ENCODE measurements at regions not wholly inside any gene's neighbourhood (a gene's known extent, or its start where the extent isn't known, plus 50 kb on each side); places are given as distances from the start of the nearest gene placed in this dataset.
"Not testable (repeated sequence)": the region's sequence is repeated elsewhere in the genome, so short reads cannot be mapped to it uniquely, and the experiment has no call there.

DNA sequence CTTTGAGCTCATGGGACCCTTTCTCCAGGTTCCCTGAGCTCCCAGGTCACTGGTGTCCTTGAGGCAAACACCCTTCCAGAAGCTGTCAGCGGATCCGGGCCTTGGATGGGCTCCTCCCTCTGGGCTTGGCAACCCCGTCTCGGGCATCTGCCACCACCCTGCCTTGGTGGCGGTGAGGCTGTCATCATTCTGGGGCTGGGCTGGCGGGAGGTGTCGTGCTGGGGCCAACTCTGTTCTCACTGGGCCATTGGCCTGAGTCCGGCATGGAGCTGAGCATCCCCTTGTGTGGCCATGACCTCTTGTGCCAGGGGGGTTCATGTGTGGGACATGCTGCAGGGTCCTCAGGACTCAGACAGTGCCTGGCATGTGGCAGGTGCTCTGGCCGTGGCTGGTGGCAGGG, 197.6 kb downstream of the LAT start:
- ATAC-seq: no peak
- DNase-seq: no peak
- Histone ChIP-seq H3K4me1 (no peaks in the 10 kb centered on the region), H3K4me3 (no peak overlapping the region), H3K9me3 (no peaks in the 10 kb centered on the region), H3K36me3 (no peaks in the 10 kb centered on the region), H3K27ac (no peak overlapping the region), H3K27me3 (peaks cover 0 to 5% (median 0%) of the 10 kb centered on the region in 3 donors)
- intact Hi-C loops (cut with DNase I; ENCODE audit: low total_unique reads) (no loop called here), in situ Hi-C loops (cut with MboI; ENCODE audit: low sequenced_read_pairs in 4 of 4) (no loop called here)
- TF ChIP-seq POLR2A (IDR thresholded peaks at IDR 0.05) (no peak), CTCF (IDR thresholded peaks at IDR 0.05 in 4 of 5, conservative IDR thresholded peaks at IDR 0.05 in 1 of 5) (no peak)

- DNase-seq; in situ Hi-C loops (cut with MboI; ENCODE audit: low sequenced_read_pairs in 4 of 4); H3K27ac ChIP-seq; H3K27me3 ChIP-seq; H3K9me3 ChIP-seq; H3K4me3 ChIP-seq; H3K36me3 ChIP-seq; intact Hi-C loops (cut with DNase I; ENCODE audit: low total_unique reads); ATAC-seq; H3K4me1 ChIP-seq: not testable (repeated sequence)
Measured at GRCh38 chr16:29181921-29182411, 197.1 kb downstream of the LAT start.

GRCh38 chr16:29181254-29181780, 196.5 kb downstream of the LAT start:
- H3K27me3 ChIP-seq; intact Hi-C loops (cut with DNase I; ENCODE audit: low total_unique reads); ATAC-seq; H3K4me3 ChIP-seq; H3K4me1 ChIP-seq; H3K9me3 ChIP-seq; H3K36me3 ChIP-seq; H3K27ac ChIP-seq; DNase-seq; in situ Hi-C loops (cut with MboI; ENCODE audit: low sequenced_read_pairs in 4 of 4): not testable (repeated sequence)

DNA sequence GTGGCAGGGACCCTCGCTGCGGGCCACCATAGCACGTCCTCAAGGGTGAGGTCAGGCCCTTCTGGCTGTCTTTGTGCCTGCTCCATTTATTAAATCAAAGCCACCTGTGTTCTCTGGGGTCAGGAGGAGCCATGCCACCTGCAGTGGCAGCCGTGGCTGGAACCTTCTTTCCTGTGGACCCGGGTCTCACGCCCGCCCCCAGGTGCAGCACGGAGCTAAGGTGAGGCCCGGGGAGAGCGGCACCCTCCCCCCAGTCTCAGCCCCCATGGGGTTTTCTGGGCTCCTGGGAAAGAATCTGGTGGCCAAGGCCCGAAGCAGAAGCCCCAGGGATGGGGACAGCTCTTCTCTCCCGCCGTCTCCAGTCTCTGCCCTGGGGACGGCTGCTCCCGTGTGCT, 195.4 kb downstream of the LAT start:
- H3K4me1 ChIP-seq; H3K4me3 ChIP-seq; H3K9me3 ChIP-seq; DNase-seq; ATAC-seq; intact Hi-C loops (cut with DNase I; ENCODE audit: low total_unique reads); H3K27me3 ChIP-seq; in situ Hi-C loops (cut with MboI; ENCODE audit: low sequenced_read_pairs in 4 of 4); H3K36me3 ChIP-seq: not testable (repeated sequence)
- peak overlapping the region in 1 of 4 donors; percentile 33 for H3K27ac ChIP-seq

GRCh38 chr16:29179401-29180205, 194.8 kb downstream of the LAT start:
- in situ Hi-C loops (cut with MboI; ENCODE audit: low sequenced_read_pairs in 4 of 4); H3K27me3 ChIP-seq; H3K4me3 ChIP-seq; H3K4me1 ChIP-seq; H3K9me3 ChIP-seq; H3K36me3 ChIP-seq; intact Hi-C loops (cut with DNase I; ENCODE audit: low total_unique reads); DNase-seq; ATAC-seq: not testable (repeated sequence)
- H3K27ac ChIP-seq: peak overlapping the region; percentile 20 to 55 (median 35)

DNA sequence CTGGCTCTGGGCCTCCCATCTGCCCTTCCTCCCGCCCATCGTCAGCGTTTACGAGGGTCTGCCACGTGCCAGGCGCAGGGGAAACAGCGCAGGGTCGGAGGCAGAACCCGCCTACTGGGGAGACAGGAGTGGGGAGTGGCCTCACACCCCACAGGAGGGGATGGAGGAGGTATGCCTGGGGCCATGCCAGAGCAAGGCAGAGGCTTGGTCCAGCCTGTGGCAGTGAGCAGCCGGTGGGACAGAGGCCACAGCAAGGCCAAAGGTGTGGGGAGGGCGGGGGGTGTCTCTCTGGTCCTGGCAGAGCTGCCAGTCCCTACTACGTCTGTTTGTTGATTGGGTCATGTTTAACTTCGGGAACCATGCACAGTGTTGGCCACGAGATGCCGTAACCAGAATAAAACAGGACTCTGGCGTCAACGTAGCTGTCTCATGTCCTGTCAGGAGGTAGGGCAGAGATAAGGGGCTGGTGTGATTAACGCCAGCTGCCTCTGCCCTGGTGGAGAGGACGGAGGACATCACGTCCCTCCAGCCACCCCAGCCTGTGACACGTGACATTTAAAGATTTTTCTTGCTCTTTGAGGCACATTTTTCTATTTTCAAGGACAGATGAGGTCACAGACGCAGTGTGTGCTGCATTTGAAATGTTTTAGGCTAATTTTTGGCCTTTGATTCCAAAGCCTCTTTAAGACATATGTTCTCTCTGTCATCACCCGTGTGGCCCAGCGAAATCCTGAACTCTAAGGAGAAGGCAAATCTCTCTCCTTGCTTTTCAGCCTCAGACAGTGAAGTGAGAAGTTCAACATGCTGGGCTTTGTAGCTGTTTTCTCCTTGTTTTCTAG, 193.3 kb downstream of the LAT start:
- DNase-seq; in situ Hi-C loops (cut with MboI; ENCODE audit: low sequenced_read_pairs in 4 of 4); H3K36me3 ChIP-seq; H3K27me3 ChIP-seq; H3K4me1 ChIP-seq; H3K4me3 ChIP-seq; H3K9me3 ChIP-seq; intact Hi-C loops (cut with DNase I; ENCODE audit: low total_unique reads): not testable (repeated sequence)
- H3K27ac ChIP-seq: peak overlapping the region in 1 of 4 donors; percentile 58
- peak; percentile 29 to 45 for ATAC-seq

GRCh38 chr16:29177203-29177887, 192.5 kb downstream of the LAT start:
- peak in 1 of 2 donors; percentile 22 for ATAC-seq
- in situ Hi-C loops (cut with MboI; ENCODE audit: low sequenced_read_pairs in 4 of 4); H3K27me3 ChIP-seq; DNase-seq; H3K4me1 ChIP-seq; H3K9me3 ChIP-seq; H3K36me3 ChIP-seq; H3K4me3 ChIP-seq; intact Hi-C loops (cut with DNase I; ENCODE audit: low total_unique reads): not testable (repeated sequence)
- H3K27ac ChIP-seq: peak overlapping the region in 1 of 4 donors; percentile 58

GRCh38 chr16:29176822-29177202, 192.0 kb downstream of the LAT start:
- H3K27ac ChIP-seq, H3K4me3 ChIP-seq: not testable (repeated sequence)

GRCh38 chr16:29176154-29176470, 191.3 kb downstream of the LAT start:
- not testable (repeated sequence) for ATAC-seq

More at GRCh38 chr16:29176822-29177202, 192.0 kb downstream of the LAT start:
- DNase-seq; intact Hi-C loops (cut with DNase I; ENCODE audit: low total_unique reads); ATAC-seq; H3K36me3 ChIP-seq; H3K9me3 ChIP-seq; in situ Hi-C loops (cut with MboI; ENCODE audit: low sequenced_read_pairs in 4 of 4); H3K27me3 ChIP-seq; H3K4me1 ChIP-seq: not testable (repeated sequence)

More at GRCh38 chr16:29176154-29176470, 191.3 kb downstream of the LAT start:
- in situ Hi-C loops (cut with MboI; ENCODE audit: low sequenced_read_pairs in 4 of 4); intact Hi-C loops (cut with DNase I; ENCODE audit: low total_unique reads); H3K36me3 ChIP-seq; H3K27ac ChIP-seq; H3K27me3 ChIP-seq; DNase-seq; H3K4me3 ChIP-seq; H3K9me3 ChIP-seq; H3K4me1 ChIP-seq: not testable (repeated sequence)

Data from gastrocnemius medialis (tissue), 4 donors.